Activated naive CD8-positive, alpha-beta T cell treated with anti-CD3 and anti-CD28 coated beads, Interleukin-2, amount 50 U/mL, for 24 hours (primary cell): ENCODE measurements at regions not wholly inside any gene's neighbourhood (a gene's known extent, or its start where the extent isn't known, plus 50 kb on each side); places are given as distances from the start of the nearest gene placed in this dataset.

Source experiments
- ATAC-seq: fragments of 150-1000 bp; cut with Tn5 transposase; one replicate; pipeline ENCODE4 v1.10.0; 2021
- DNase-seq: peaks from one replicate; pipeline ENCODE4 v3.0.0; 2021
- H3K27ac Mint-ChIP-seq: one replicate; pipeline ENCODE4 v1.8.0; 2021; ENCODE audit warnings: mild to moderate bottlenecking, mixed read lengths
- H3K27me3 Mint-ChIP-seq: one replicate; pipeline ENCODE4 v1.8.0; 2021; ENCODE audit warnings: mixed read lengths
- H3K36me3 Mint-ChIP-seq: one replicate; pipeline ENCODE4 v1.8.0; 2021; ENCODE audit warnings: low read depth, mixed read lengths
- H3K4me1 Mint-ChIP-seq: one replicate; pipeline ENCODE4 v1.8.0; 2021; ENCODE audit warnings: mixed read lengths
- H3K4me3 Mint-ChIP-seq: one replicate; pipeline ENCODE4 v1.8.0; 2021; ENCODE audit warnings: mild to moderate bottlenecking, moderate library complexity, mixed read lengths
- H3K9me3 Mint-ChIP-seq: one replicate; pipeline ENCODE4 v1.8.0; 2021; ENCODE audit warnings: mixed read lengths

DNA sequence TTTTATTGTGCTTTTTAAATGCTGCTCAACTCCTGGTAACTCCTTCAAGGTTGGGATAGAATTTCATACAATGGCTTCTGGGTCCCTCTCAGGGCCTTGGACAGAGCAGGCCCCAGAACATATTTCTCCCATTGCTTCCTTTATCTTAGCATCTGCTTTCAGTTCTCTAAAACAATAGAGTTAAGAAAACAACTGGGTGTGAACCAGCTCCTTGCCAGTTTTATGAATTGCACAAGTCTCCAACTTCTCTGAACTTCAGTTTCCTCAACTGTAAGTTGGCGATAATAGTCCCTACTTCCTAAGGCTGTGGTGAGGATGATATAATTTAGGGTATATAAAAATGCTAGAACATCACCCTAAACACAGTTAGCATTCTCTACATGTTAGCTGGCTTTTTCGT is 77.0 kb upstream of the INHBA start:
- Mint-ChIP-seq H3K4me3 (no peak overlapping the region), H3K4me1 (peaks cover 4% of the 10 kb centered on the region), H3K27ac (no peak overlapping the region), H3K36me3 (no peaks in the 10 kb centered on the region), H3K9me3 (peaks cover 4% of the 10 kb centered on the region), H3K27me3 (peaks cover 1% of the 10 kb centered on the region)
- no peak for ATAC-seq
- DNase-seq: no peak

DNA sequence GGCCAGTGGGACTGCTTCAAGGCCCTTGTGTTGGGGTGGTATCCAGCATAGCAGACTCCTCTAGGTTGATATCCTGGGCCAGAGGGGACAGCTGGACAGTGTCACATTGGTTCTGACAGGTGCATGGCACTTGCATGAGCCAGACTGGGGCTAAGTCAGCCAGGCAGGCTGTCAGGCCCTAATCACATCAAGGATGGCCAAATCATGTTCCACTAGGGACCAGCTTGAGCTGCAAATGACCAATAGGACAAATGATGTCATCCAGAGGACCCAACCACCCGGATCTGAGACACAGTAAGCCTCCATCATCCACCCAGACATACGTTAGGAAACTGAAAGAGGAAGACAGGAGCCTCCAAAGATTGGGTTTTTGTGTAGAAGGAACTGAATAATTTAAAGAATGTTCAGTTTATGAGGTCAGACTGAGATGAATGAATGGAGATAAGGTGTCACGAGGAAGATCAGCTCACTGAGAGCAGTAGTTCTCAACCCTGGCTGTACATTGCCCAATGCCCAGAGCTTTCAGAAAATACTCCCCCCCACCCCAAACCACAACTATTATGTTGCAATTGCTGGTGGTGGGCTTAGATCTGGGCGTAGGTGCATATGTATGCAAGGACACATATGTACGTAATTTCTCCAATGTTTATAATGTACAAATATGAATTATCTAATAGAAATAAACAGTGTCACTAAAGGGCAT is 75.2 kb upstream of the INHBA start:
- no peaks in the 10 kb centered on the region for H3K36me3 Mint-ChIP-seq
- no peak for ATAC-seq
- no peaks in the 10 kb centered on the region for H3K27me3 Mint-ChIP-seq
- H3K4me3 Mint-ChIP-seq: no peak overlapping the region
- DNase-seq: no peak
- H3K27ac Mint-ChIP-seq: no peak overlapping the region
- peaks cover 4% of the 10 kb centered on the region for H3K4me1 Mint-ChIP-seq
- peaks cover 4% of the 10 kb centered on the region for H3K9me3 Mint-ChIP-seq

DNA sequence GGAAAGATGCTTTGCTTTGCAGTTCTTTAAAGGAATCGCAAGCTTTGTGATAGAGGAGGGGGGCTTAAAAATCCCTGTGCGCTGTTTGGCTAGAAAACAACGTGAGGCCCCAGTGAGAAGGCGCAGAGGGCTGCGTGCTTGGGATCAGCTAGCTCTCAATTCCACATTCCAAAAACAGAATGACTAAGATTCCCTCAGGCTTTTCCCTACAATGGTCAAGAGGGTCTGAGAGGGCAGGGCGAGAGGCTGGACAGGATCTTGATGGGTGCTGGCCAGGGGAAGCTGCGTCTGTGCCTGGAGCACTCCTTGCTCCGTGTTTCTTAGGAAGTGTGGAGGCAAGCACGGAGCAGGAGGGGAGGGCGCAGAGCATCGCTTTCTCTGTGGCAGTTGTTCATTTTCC is 72.1 kb upstream of the INHBA start:
- Mint-ChIP-seq H3K4me3 (no peak overlapping the region), H3K27me3 (no peaks in the 10 kb centered on the region), H3K9me3 (peaks cover 4% of the 10 kb centered on the region), H3K4me1 (peaks cover 4% of the 10 kb centered on the region), H3K36me3 (no peaks in the 10 kb centered on the region), H3K27ac (no peak overlapping the region)
- DNase-seq: no peak
- ATAC-seq: no peak

- H3K27me3 Mint-ChIP-seq: no peaks in the 10 kb centered on the region
- H3K36me3 Mint-ChIP-seq: no peaks in the 10 kb centered on the region
- H3K4me3 Mint-ChIP-seq: no peak overlapping the region
- H3K9me3 Mint-ChIP-seq: peaks cover 10% of the 10 kb centered on the region
- DNase-seq (no peak), ATAC-seq (no peak)
- no peak overlapping the region for H3K27ac Mint-ChIP-seq
- H3K4me1 Mint-ChIP-seq: no peaks in the 10 kb centered on the region
Observed at GRCh38 chr7:41773756-41774155, 70.9 kb upstream of the INHBA start.

DNA sequence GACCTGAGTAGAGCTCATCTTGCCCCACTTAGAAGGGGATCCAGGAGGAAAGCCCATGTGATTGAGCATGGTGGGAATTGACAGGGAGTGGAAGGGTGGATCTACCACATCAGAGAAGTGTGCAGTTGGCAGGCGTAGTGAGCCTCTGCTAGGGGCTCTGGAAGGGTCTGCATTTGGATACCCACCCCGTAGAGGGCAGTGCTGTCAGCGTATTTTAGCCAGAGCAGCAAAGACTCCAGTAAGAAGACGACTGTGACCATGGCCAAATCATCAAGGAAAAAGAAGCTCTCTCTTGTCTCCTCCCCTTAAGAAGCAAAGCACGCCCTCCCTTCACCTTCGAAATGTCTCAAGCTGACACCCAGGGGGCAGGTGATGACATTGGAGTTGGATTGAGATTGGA is 68.8 kb upstream of the INHBA start:
- Mint-ChIP-seq H3K9me3 (peaks cover 10% of the 10 kb centered on the region), H3K27me3 (peaks cover 3% of the 10 kb centered on the region), H3K27ac (no peak overlapping the region), H3K36me3 (no peaks in the 10 kb centered on the region), H3K4me3 (no peak overlapping the region), H3K4me1 (no peaks in the 10 kb centered on the region)
- ATAC-seq (no peak), DNase-seq (no peak)

- Mint-ChIP-seq H3K27me3 (peaks cover 3% of the 10 kb centered on the region), H3K4me1 (no peaks in the 10 kb centered on the region), H3K4me3 (no peak overlapping the region), H3K9me3 (peaks cover 6% of the 10 kb centered on the region), H3K27ac (no peak overlapping the region), H3K36me3 (no peaks in the 10 kb centered on the region)
- ATAC-seq (no peak), DNase-seq (no peak)
Observed at GRCh38 chr7:41769162-41769561, 66.3 kb upstream of the INHBA start.

DNA sequence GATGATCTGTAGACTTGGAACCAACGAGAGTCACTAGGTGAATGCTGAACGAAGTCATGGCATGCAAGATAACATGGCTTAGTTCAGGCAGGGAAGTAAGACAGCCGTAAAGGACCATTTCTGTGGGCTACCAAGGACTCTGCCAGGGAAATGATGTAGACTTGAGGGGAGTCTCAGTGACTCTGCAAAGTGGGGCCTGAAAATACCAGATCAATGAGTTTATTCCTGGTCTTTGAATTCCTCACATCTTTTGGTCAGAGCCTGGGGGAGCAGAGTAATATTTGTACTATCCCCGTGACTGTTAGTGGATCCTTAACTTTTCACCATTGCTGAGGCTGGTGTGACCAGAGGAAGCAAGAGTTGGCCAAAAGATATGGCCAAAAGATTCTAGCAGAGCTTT is 60.7 kb upstream of the INHBA start:
- Mint-ChIP-seq H3K4me3 (no peak overlapping the region), H3K4me1 (no peaks in the 10 kb centered on the region), H3K27me3 (peaks cover 3% of the 10 kb centered on the region), H3K9me3 (peaks cover 9% of the 10 kb centered on the region), H3K27ac (no peak overlapping the region), H3K36me3 (no peaks in the 10 kb centered on the region)
- ATAC-seq: no peak
- no peak for DNase-seq

DNA sequence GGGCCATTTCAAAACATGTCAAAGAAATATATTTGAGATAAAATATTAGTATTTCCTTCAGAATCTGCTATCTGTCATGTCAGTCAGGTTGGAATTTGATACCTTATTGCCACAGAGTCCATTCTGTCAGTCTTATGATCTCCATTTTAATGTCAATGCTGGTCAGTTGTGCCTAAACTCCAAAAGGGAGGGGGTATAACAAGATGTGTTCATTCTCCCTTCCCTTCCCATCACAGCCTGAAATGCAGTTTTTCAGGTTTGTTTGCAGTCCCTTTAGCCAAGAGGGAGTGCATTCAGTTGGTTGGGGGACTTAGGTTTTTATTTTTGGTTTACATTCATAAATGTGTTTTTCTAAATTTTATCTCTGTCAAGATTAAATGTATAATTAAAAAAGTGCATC is 59.8 kb upstream of the INHBA start:
- H3K27ac Mint-ChIP-seq: no peak overlapping the region
- no peaks in the 10 kb centered on the region for H3K36me3 Mint-ChIP-seq
- ATAC-seq (no peak), DNase-seq (no peak)
- H3K9me3 Mint-ChIP-seq: peaks cover 15% of the 10 kb centered on the region
- H3K4me1 Mint-ChIP-seq: no peaks in the 10 kb centered on the region
- no peak overlapping the region for H3K4me3 Mint-ChIP-seq
- H3K27me3 Mint-ChIP-seq: peaks cover 3% of the 10 kb centered on the region

- H3K36me3 Mint-ChIP-seq: peaks cover 3% of the 10 kb centered on the region
- H3K9me3 Mint-ChIP-seq: peaks cover 23% of the 10 kb centered on the region
- no peak overlapping the region for H3K4me3 Mint-ChIP-seq
- no peak overlapping the region for H3K27ac Mint-ChIP-seq
- H3K27me3 Mint-ChIP-seq: peaks cover 1% of the 10 kb centered on the region
- no peaks in the 10 kb centered on the region for H3K4me1 Mint-ChIP-seq
- ATAC-seq: no peak
- DNase-seq: no peak
Observed at GRCh38 chr7:41760293-41760692, 57.4 kb upstream of the INHBA start.

DNA sequence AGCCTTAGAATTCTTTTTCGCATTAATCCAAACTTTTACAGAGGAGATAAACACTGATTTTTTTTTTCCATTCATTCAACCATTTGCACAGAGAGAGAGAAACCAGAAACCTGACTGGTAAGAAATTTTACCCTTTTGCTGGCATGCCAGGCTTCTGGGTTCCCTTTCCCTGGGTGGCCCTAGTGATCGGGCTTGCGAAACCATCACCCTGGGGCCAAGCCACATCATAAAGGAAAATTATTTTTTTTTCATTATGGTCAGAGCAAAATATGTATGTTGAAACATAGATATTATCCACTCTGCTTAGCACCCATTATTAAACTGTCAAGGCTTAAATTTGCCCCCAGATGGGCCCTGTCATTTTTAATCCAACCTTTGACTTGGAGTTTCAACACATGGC is 55.4 kb upstream of the INHBA start:
- no peak overlapping the region for H3K27ac Mint-ChIP-seq
- peaks cover 5% of the 10 kb centered on the region for H3K36me3 Mint-ChIP-seq
- H3K27me3 Mint-ChIP-seq: peaks cover 1% of the 10 kb centered on the region
- H3K4me1 Mint-ChIP-seq: no peaks in the 10 kb centered on the region
- no peak for DNase-seq
- peaks cover 36% of the 10 kb centered on the region for H3K9me3 Mint-ChIP-seq
- ATAC-seq: no peak
- no peak overlapping the region for H3K4me3 Mint-ChIP-seq

GRCh38 chr7:41756650-41757182 is 53.8 kb upstream of the INHBA start:
- Mint-ChIP-seq H3K4me1 (no peaks in the 10 kb centered on the region), H3K27ac (no peak overlapping the region), H3K27me3 (peaks cover 4% of the 10 kb centered on the region), H3K36me3 (peaks cover 5% of the 10 kb centered on the region), H3K9me3 (peaks cover 40% of the 10 kb centered on the region), H3K4me3 (no peak overlapping the region)
- ATAC-seq (no peak), DNase-seq (no peak)

- no peaks in the 10 kb centered on the region for H3K4me1 Mint-ChIP-seq
- DNase-seq (no peak), ATAC-seq (no peak)
- no peak overlapping the region for H3K4me3 Mint-ChIP-seq
- H3K27me3 Mint-ChIP-seq: peaks cover 6% of the 10 kb centered on the region
- peaks cover 5% of the 10 kb centered on the region for H3K36me3 Mint-ChIP-seq
- peaks cover 37% of the 10 kb centered on the region for H3K9me3 Mint-ChIP-seq
- no peak overlapping the region for H3K27ac Mint-ChIP-seq
Observed at GRCh38 chr7:41755096-41755495, 52.2 kb upstream of the INHBA start.

DNA sequence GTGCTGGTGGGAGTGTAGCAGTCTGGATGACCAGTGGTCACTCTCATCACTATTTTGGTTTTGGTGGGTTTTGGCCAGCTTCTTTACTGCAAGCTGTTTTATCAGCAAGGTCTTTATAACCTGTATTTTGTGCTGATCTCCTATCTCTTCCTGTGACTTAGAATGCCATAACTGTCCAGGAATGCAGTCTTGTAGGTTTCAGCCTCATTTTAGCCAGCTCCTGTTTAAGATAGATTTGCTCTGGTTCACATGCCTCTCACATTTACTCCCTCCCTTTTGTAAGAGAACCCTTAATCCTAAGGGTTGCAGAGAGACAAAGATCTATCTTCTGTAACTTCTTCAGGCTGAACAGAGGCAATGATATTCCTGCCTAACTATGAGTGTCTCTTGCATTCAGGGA is 51.2 kb upstream of the INHBA start:
- H3K27me3 Mint-ChIP-seq: peaks cover 6% of the 10 kb centered on the region
- H3K36me3 Mint-ChIP-seq: peaks cover 5% of the 10 kb centered on the region
- H3K9me3 Mint-ChIP-seq: peaks cover 38% of the 10 kb centered on the region
- H3K4me1 Mint-ChIP-seq: no peaks in the 10 kb centered on the region
- ATAC-seq (no peak), DNase-seq (no peak)
- H3K27ac Mint-ChIP-seq: no peak overlapping the region
- no peak overlapping the region for H3K4me3 Mint-ChIP-seq
